Esophagus squamous epithelium (tissue), 4 donors: ENCODE measurements at regions not wholly inside any gene's neighbourhood (a gene's known extent, or its start where the extent isn't known, plus 50 kb on each side); places are given as distances from the start of the nearest gene placed in this dataset.

ENCODE experiments used
- POLR2A ChIP-seq, 4 donors: fragments of 450-650 bp; IDR thresholded peaks; one replicate each; pipeline ENCODE4 v1.6.1; 2017; ENCODE audit warnings: antibody characterized with exemption in 4 of 4, mild to moderate bottlenecking in 4 of 4, moderate library complexity in 3 of 4
- TF ChIP-seq, protein P1 (sequence below), 6 experiments: fragments of 450-650 bp in 4 of 6; fragments of 200-600 bp in 2 of 6; sonication (generic) in 2 of 6; IDR thresholded peaks; one replicate each; pipeline ENCODE4 v1.5.1; 2016 to 2019; ENCODE audit warnings: antibody characterized with exemption in 6 of 6, mild to moderate bottlenecking in 4 of 6, moderate library complexity in 4 of 6

DNA sequence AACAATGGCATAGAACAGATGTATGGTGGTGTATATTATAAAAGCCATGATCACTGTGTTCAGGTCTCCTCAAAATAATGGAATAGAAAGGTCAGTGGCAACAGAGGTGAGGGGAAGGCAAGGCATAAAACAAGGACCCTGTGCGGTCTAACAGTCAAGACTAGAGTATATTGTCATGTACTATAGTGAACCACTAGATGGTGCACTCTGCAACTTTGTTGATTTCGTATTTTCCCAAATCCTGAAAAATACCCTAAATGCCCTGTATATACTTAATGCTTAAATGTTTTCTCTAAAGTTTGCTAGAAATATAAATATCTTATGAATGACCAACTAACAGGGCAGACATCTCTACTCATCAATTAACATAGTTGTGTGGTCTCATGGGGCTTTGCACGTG lies 453.0 kb downstream of the PCDH11X start:
- TF ChIP-seq, protein P1, sequence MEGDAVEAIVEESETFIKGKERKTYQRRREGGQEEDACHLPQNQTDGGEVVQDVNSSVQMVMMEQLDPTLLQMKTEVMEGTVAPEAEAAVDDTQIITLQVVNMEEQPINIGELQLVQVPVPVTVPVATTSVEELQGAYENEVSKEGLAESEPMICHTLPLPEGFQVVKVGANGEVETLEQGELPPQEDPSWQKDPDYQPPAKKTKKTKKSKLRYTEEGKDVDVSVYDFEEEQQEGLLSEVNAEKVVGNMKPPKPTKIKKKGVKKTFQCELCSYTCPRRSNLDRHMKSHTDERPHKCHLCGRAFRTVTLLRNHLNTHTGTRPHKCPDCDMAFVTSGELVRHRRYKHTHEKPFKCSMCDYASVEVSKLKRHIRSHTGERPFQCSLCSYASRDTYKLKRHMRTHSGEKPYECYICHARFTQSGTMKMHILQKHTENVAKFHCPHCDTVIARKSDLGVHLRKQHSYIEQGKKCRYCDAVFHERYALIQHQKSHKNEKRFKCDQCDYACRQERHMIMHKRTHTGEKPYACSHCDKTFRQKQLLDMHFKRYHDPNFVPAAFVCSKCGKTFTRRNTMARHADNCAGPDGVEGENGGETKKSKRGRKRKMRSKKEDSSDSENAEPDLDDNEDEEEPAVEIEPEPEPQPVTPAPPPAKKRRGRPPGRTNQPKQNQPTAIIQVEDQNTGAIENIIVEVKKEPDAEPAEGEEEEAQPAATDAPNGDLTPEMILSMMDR (IDR thresholded peaks at IDR 0.05): peak in 2 of 6 experiments; percentile 16 to 22
- TF ChIP-seq POLR2A (IDR thresholded peaks at IDR 0.05): no peak
